Fibroblast of pulmonary artery (primary cell): ENCODE measurements at regions not wholly inside any gene's neighbourhood (a gene's known extent, or its start where the extent isn't known, plus 50 kb on each side); places are given as distances from the start of the nearest gene placed in this dataset.
"Not testable (repeated sequence)": the region's sequence is repeated elsewhere in the genome, so short reads cannot be mapped to it uniquely, and the experiment has no call there.

Source experiments
- DNase-seq: peaks from one replicate; pipeline ENCODE4 v3.0.0-alpha.2; 2010; ENCODE audit warnings: low read depth
- H3K4me3 ChIP-seq: replicated peaks from 2 replicates; pipeline ENCODE4 v1.5.1; 2011; ENCODE audit warnings: low read depth, mild to moderate bottlenecking, control low read depth, low read length, moderate library complexity
- CTCF ChIP-seq: IDR thresholded peaks from 2 replicates; pipeline ENCODE4 v1.5.1; 2011; ENCODE audit warnings: mild to moderate bottlenecking, control low read depth, low read length, inconsistent platforms; ENCODE audit errors: missing control alignments

- H3K4me3 ChIP-seq, result no peak overlapping the region
- DNase-seq, result peak; percentile 86
- no peak for TF ChIP-seq CTCF
Observed at GRCh38 chr10:21364196-21365114, 161.0 kb downstream of the SKIDA1 start.

- DNase-seq, result peak; percentile 14
- no peak overlapping the region for H3K4me3 ChIP-seq
- no peak for TF ChIP-seq CTCF
Observed at GRCh38 chr10:21363731-21364104, 161.8 kb downstream of the SKIDA1 start.

- H3K4me3 ChIP-seq, result no peak overlapping the region
- no peak for TF ChIP-seq CTCF
- peak; percentile 17 for DNase-seq
Observed at GRCh38 chr10:21363092-21363730, 162.3 kb downstream of the SKIDA1 start.

- TF ChIP-seq CTCF, result no peak
- no peak overlapping the region for H3K4me3 ChIP-seq
- DNase-seq, result no peak
Observed at GRCh38 chr10:21359202-21359601, 166.3 kb downstream of the SKIDA1 start.

- no peak for TF ChIP-seq CTCF
- no peak overlapping the region for H3K4me3 ChIP-seq
- peak; percentile 57 for DNase-seq
Observed at GRCh38 chr10:21355591-21356011, 169.9 kb downstream of the SKIDA1 start.

- no peak for DNase-seq
- no peak for TF ChIP-seq CTCF
- H3K4me3 ChIP-seq, result no peak overlapping the region
Observed at GRCh38 chr10:21352886-21353285, 172.6 kb downstream of the SKIDA1 start.

- not testable (repeated sequence) for DNase-seq, H3K4me3 ChIP-seq
Observed at GRCh38 chr10:21351594-21351993, 173.9 kb downstream of the SKIDA1 start.
